Psoas muscle (tissue), 7 donors: ENCODE measurements at regions not wholly inside any gene's neighbourhood (a gene's known extent, or its start where the extent isn't known, plus 50 kb on each side); places are given as distances from the start of the nearest gene placed in this dataset.

Experiments
- ATAC-seq, 4 donors: fragments of 200-7000 bp; cut with Tn5 transposase; one replicate each; pipeline ENCODE4 v1.9.1; 2020; ENCODE audit warnings: moderate library complexity in 3 of 4, mild to moderate bottlenecking in 2 of 4
- DNase-seq, 2 donors: peaks; one replicate each; pipeline ENCODE4 v3.0.0-alpha.2; 2020
- H3K27ac ChIP-seq: fragments of 200-600 bp; one replicate; pipeline ENCODE4 v1.8.0; 2022
- H3K27me3 ChIP-seq, 3 donors: fragments of 200-600 bp in 1 of 3; one replicate each; pipeline versions ENCODE4 v1.6.1 to v1.8.0; 2013 to 2022; ENCODE audit warnings: low read length in 2 of 3, mild to moderate bottlenecking in 2 of 3, moderate library complexity in 1 of 3; ENCODE audit not compliant: insufficient read depth in 3 of 3
- H3K36me3 ChIP-seq, 2 donors: fragments of 200-600 bp in 1 of 2; one replicate each; pipeline versions ENCODE4 v1.6.1 to v1.8.0; 2013 to 2022; ENCODE audit warnings: low read depth in 1 of 2, mild to moderate bottlenecking in 1 of 2, moderate library complexity in 1 of 2; ENCODE audit not compliant: insufficient read depth in 1 of 2
- H3K4me1 ChIP-seq: fragments of 200-600 bp; one replicate; pipeline ENCODE4 v1.8.0; 2022
- H3K4me3 ChIP-seq: fragments of 200-600 bp; one replicate; pipeline ENCODE4 v1.8.0; 2022; ENCODE audit warnings: mild to moderate bottlenecking
- H3K9me3 ChIP-seq: fragments of 200-600 bp; one replicate; pipeline ENCODE4 v1.8.0; 2022
- WGBS, 3 donors: extraction: QIAGEN DNeasy Blood & Tissue Kit; methylation state at CpG; one replicate each; pipeline versions ENCODE4 v1.1.6 to v1.1.7; 2013; 5-methylcytosine and 5-hydroxymethylcytosine counted together
- intact Hi-C, 2 donors: fragments of 100-400 bp; cut with DNase I; formaldehyde crosslinking; loops; one replicate each; pipeline versions ENCODE4 v1.11.0 to v1.14.2; 2022
- TF ChIP-seq, protein P1 (sequence below): fragments of 200-600 bp; IDR thresholded peaks from one replicate; pipeline ENCODE4 v1.8.0; 2022; ENCODE audit warnings: antibody characterized with exemption
- donor health status: healthy with polysubstance abuse.
- donor health status: DM: no; HTN: no; CAD: no; lungs with moderate emphysema.
- donor health status: Bipolar disorder and iron deficiency.
- donor health status: healthy.
- donor health status: DM: yes; HTN: yes; CAD: no.
- donor health status: DM: no; HTN: no; CAD: no.
- donor health status: DM: yes; HTN: yes; CAD: no.

- no peak for DNase-seq
- 91 to 93% (median 92%) methylated on average over 11 of the region's 11 CpGs for WGBS, 3 donors
Observed at GRCh38 chr14:76690502-76691105, 70.7 kb upstream of the VASH1 start.

DNA sequence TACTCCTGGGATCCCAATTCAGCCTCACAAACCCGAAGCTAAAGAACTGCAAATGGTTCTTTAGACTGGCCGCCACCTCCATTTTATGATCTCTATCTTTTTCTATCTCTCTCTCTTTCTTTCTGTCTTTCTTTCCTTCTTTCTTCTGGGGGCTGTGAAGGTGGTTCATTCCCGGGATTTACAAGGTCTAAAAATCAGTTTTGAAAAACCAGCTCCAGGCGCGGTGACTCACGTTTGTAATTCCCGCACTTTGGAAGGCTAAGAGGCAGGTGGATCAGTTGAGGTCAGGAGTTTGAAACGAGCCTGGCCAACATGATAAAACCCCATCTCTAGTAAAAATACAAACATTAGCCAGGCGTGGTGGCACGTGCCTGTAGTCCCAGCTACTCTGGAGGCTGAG, 67.2 kb upstream of the VASH1 start:
- Histone ChIP-seq H3K4me3 (no peak overlapping the region), H3K27ac (no peak overlapping the region), H3K4me1 (no peaks in the 10 kb centered on the region), H3K36me3 (no peaks in the 10 kb centered on the region), H3K27me3 (no peaks in the 10 kb centered on the region), H3K9me3 (no peaks in the 10 kb centered on the region)
- DNase-seq = no peak
- TF ChIP-seq, protein P1, sequence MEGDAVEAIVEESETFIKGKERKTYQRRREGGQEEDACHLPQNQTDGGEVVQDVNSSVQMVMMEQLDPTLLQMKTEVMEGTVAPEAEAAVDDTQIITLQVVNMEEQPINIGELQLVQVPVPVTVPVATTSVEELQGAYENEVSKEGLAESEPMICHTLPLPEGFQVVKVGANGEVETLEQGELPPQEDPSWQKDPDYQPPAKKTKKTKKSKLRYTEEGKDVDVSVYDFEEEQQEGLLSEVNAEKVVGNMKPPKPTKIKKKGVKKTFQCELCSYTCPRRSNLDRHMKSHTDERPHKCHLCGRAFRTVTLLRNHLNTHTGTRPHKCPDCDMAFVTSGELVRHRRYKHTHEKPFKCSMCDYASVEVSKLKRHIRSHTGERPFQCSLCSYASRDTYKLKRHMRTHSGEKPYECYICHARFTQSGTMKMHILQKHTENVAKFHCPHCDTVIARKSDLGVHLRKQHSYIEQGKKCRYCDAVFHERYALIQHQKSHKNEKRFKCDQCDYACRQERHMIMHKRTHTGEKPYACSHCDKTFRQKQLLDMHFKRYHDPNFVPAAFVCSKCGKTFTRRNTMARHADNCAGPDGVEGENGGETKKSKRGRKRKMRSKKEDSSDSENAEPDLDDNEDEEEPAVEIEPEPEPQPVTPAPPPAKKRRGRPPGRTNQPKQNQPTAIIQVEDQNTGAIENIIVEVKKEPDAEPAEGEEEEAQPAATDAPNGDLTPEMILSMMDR = no peak
- ATAC-seq = no peak
- 67 to 76% (median 71%) methylated on average over 10 of the region's 10 CpGs for WGBS, 3 donors
- intact Hi-C loops = no loop called here

More at GRCh38 chr14:76690502-76691105, 70.7 kb upstream of the VASH1 start:
- no peaks in the 10 kb centered on the region for H3K27me3 ChIP-seq
- no peaks in the 10 kb centered on the region for H3K9me3 ChIP-seq
- no peaks in the 10 kb centered on the region for H3K36me3 ChIP-seq
- intact Hi-C loops = no loop called here
- no peak for ATAC-seq
- no peaks in the 10 kb centered on the region for H3K4me1 ChIP-seq
- H3K27ac ChIP-seq = no peak overlapping the region
- H3K4me3 ChIP-seq = no peak overlapping the region
- TF ChIP-seq, protein P1 = no peak

DNA sequence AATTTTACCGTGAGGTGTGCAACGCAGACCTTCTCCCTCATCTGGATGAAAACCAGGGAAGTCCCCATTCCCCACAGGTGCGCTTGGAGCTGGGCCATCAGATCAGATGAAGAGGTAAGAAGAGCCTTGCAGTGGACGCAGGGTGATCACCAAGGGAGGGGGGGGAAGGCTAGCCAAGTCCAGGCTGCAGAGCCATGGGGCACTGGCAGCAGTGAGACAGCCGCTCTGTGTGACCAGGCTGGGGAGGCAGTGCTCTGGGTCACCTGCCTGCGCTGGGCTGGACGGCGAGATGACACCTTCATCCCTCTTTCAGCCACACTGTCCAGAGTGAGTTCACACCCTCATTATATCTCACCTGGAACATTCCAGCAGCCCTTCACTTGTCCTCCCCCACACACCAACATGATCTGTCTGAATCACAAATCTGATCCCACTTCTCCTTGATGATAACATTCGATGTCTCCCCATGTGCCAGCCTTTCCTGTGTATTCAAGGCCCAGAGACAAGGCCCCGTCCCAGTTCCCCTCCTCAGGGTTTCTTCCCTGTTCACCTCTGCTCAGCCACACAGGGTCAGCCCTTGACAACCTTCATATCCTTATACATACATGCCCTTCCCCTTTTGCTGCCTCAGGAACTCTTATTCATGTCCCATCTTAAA, 65.9 kb upstream of the VASH1 start:
- no peaks in the 10 kb centered on the region for H3K36me3 ChIP-seq
- TF ChIP-seq, protein P1 = no peak
- ATAC-seq (no peak), DNase-seq (no peak)
- peaks cover 5% of the 10 kb centered on the region for H3K4me1 ChIP-seq
- H3K9me3 ChIP-seq = no peaks in the 10 kb centered on the region
- intact Hi-C loops = no loop called here
- 94 to 96% (median 95%) methylated on average over 10 of the region's 10 CpGs for WGBS, 3 donors
- H3K27me3 ChIP-seq = no peaks in the 10 kb centered on the region
- no peak overlapping the region for H3K27ac ChIP-seq
- no peak overlapping the region for H3K4me3 ChIP-seq

- no peak overlapping the region for H3K27ac ChIP-seq
- TF ChIP-seq, protein P1 = no peak
- no peak for DNase-seq
- WGBS, 3 donors = 67 to 78% (median 70%) methylated on average over 3 of the region's 3 CpGs
- intact Hi-C loops = no loop called here
- H3K4me3 ChIP-seq = no peak overlapping the region
- H3K27me3 ChIP-seq = no peaks in the 10 kb centered on the region
- no peaks in the 10 kb centered on the region for H3K9me3 ChIP-seq
- no peaks in the 10 kb centered on the region for H3K36me3 ChIP-seq
- peaks cover 6% of the 10 kb centered on the region for H3K4me1 ChIP-seq
- no peak for ATAC-seq
Observed at GRCh38 chr14:76696361-76696760, 64.9 kb upstream of the VASH1 start.
